Stomach (tissue), 8 donors: ENCODE measurements at regions not wholly inside any gene's neighbourhood (a gene's known extent, or its start where the extent isn't known, plus 50 kb on each side); places are given as distances from the start of the nearest gene placed in this dataset.
A peak's percentile ranks its signal among the peaks of the same experiment; 100 is the strongest.

Source experiments
- DNase-seq, 2 donors: peaks; one replicate each; pipeline versions ENCODE4 v3.0.0 to v3.0.0-alpha.2; 2013 to 2019
- H3K27ac ChIP-seq, 5 donors: fragments of 200-600 bp in 4 of 5; sonication (generic) in 4 of 5; one replicate each; pipeline ENCODE4 v1.5.1; 2013 to 2019; ENCODE audit warnings: mild to moderate bottlenecking in 1 of 5, moderate library complexity in 1 of 5
- H3K27me3 ChIP-seq, 3 donors: fragments of 200-600 bp; sonication (generic); one replicate each; pipeline ENCODE4 v1.5.1; 2017 to 2019; ENCODE audit warnings: mixed run types in 1 of 3
- H3K36me3 ChIP-seq, 4 donors: fragments of 200-600 bp; sonication (generic); 1 replicate in 3 of 4; 2 replicates in 1 of 4; pipeline ENCODE4 v1.5.1; 2016 to 2019
- H3K4me1 ChIP-seq, 4 donors: fragments of 200-600 bp; sonication (generic); one replicate each; pipeline ENCODE4 v1.5.1; 2016 to 2019
- H3K4me3 ChIP-seq, 4 donors: fragments of 200-600 bp; sonication (generic) in 3 of 4; one replicate each; pipeline ENCODE4 v1.5.1; 2016 to 2019; ENCODE audit warnings: mild to moderate bottlenecking in 1 of 4
- H3K9me3 ChIP-seq, 4 donors: fragments of 200-600 bp; sonication (generic); one replicate each; pipeline ENCODE4 v1.5.1; 2016 to 2019
- CTCF ChIP-seq, 7 experiments: fragments of 450-650 bp in 4 of 7; fragments of 200-600 bp in 3 of 7; sonication (generic) in 3 of 7; IDR thresholded peaks; one replicate each; pipeline ENCODE4 v1.5.1; 2016 to 2019; ENCODE audit warnings: antibody characterized with exemption in 7 of 7, control low read depth in 2 of 7, mild to moderate bottlenecking in 1 of 7
- EP300 ChIP-seq: sonication (generic); formaldehyde crosslinking; IDR thresholded peaks from one replicate; pipeline ENCODE4 v1.6.1; 2017; ENCODE audit warnings: antibody characterized with exemption
- POLR2A ChIP-seq, 4 donors: fragments of 450-650 bp; IDR thresholded peaks; one replicate each; pipeline ENCODE4 v1.6.1; 2016; ENCODE audit warnings: antibody characterized with exemption in 4 of 4, control low read depth in 2 of 4, mild to moderate bottlenecking in 1 of 4, moderate library complexity in 1 of 4
- POLR2AphosphoS5 ChIP-seq, 3 donors: sonication (generic); formaldehyde crosslinking; IDR thresholded peaks; one replicate each; pipeline ENCODE4 v1.6.1; 2016; ENCODE audit warnings: antibody characterized with exemption in 3 of 3
- WGBS, 5 donors: extraction: QIAGEN DNeasy Blood & Tissue Kit in 3 of 5; methylation state at CpG; one replicate each; pipeline versions ENCODE4 v1.1.5 to v1.1.7; 2013 to 2018; 5-methylcytosine and 5-hydroxymethylcytosine counted together
- intact Hi-C: fragments of 100-400 bp; cut with DNase I; formaldehyde crosslinking; loops from one replicate; pipeline ENCODE4 v1.15.1; 2023; ENCODE audit warnings: low total_unique reads
- donor health status: healthy with polysubstance abuse.
- donor health status: Bipolar disorder and iron deficiency.
- donor health status: healthy.

- no peak for TF ChIP-seq POLR2AphosphoS5 (IDR thresholded peaks at IDR 0.05)
- intact Hi-C loops = loop anchor here (10.0 kb wide), 1 partner anchor 69 kb away; no protein-coding TSS in a partner anchor
- H3K4me3 ChIP-seq = no peak overlapping the region
- WGBS, 5 donors = 88 to 95% (median 89%) methylated on average over 4 of the region's 4 CpGs
- DNase-seq = no peak
- peaks cover 0 to 7% (median 0%) of the 10 kb centered on the region in 4 donors for H3K4me1 ChIP-seq
- H3K27ac ChIP-seq = no peak overlapping the region
- no peaks in the 10 kb centered on the region for H3K9me3 ChIP-seq
- no peaks in the 10 kb centered on the region for H3K27me3 ChIP-seq
- H3K36me3 ChIP-seq = no peaks in the 10 kb centered on the region
Measured at GRCh38 chr17:72295916-72296315, 175.1 kb downstream of the SOX9 start.

GRCh38 chr17:72296456-72296855 lies 175.6 kb downstream of the SOX9 start:
- Histone ChIP-seq H3K27me3 (no peaks in the 10 kb centered on the region), H3K36me3 (no peaks in the 10 kb centered on the region), H3K4me3 (no peak overlapping the region), H3K9me3 (no peaks in the 10 kb centered on the region), H3K27ac (no peak overlapping the region), H3K4me1 (peaks cover 0 to 7% (median 0%) of the 10 kb centered on the region in 4 donors)
- WGBS, 5 donors = 46 to 77% (median 55%) methylated on average over 1 of the region's 1 CpG
- DNase-seq = no peak
- intact Hi-C loops = loop anchor here (10.0 kb wide), 1 partner anchor 68 kb away; no protein-coding TSS in a partner anchor
- TF ChIP-seq POLR2A (IDR thresholded peaks at IDR 0.05) = no peak
- TF ChIP-seq EP300 = no peak
- no peak for TF ChIP-seq POLR2AphosphoS5 (IDR thresholded peaks at IDR 0.05)
- TF ChIP-seq CTCF (IDR thresholded peaks at IDR 0.05) = no peak

GRCh38 chr17:72297326-72298115 lies 176.7 kb downstream of the SOX9 start:
- 49 to 57% (median 51%) methylated on average over 9 of the region's 9 CpGs for WGBS, 5 donors
- intact Hi-C loops = loop anchor here (10.0 kb wide), 1 partner anchor 67 kb away; no protein-coding TSS in a partner anchor
- Histone ChIP-seq H3K27ac (no peak overlapping the region), H3K9me3 (no peaks in the 10 kb centered on the region), H3K36me3 (no peaks in the 10 kb centered on the region), H3K27me3 (no peaks in the 10 kb centered on the region), H3K4me1 (peaks cover 0 to 7% (median 0%) of the 10 kb centered on the region in 4 donors), H3K4me3 (no peak overlapping the region)
- DNase-seq = peak in 1 of 2 donors; percentile 21
- no peak for TF ChIP-seq CTCF (IDR thresholded peaks at IDR 0.05)

- 57 to 73% (median 64%) methylated on average over 4 of the region's 4 CpGs for WGBS, 5 donors
- Histone ChIP-seq H3K9me3 (no peaks in the 10 kb centered on the region), H3K4me1 (peaks cover 0 to 7% (median 0%) of the 10 kb centered on the region in 4 donors), H3K27ac (no peak overlapping the region), H3K36me3 (no peaks in the 10 kb centered on the region), H3K27me3 (no peaks in the 10 kb centered on the region), H3K4me3 (no peak overlapping the region)
- no peak for TF ChIP-seq POLR2A (IDR thresholded peaks at IDR 0.05)
- no peak for TF ChIP-seq EP300
- TF ChIP-seq POLR2AphosphoS5 (IDR thresholded peaks at IDR 0.05) = no peak
- no peak for TF ChIP-seq CTCF (IDR thresholded peaks at IDR 0.05)
- intact Hi-C loops = loop anchor here (10.0 kb wide), 1 partner anchor 66 kb away; no protein-coding TSS in a partner anchor
- no peak for DNase-seq
Measured at GRCh38 chr17:72299100-72299499, 178.3 kb downstream of the SOX9 start.

- Histone ChIP-seq H3K4me3 (no peak overlapping the region), H3K27me3 (no peaks in the 10 kb centered on the region), H3K27ac (no peak overlapping the region), H3K9me3 (no peaks in the 10 kb centered on the region), H3K4me1 (peaks cover 0 to 7% (median 0%) of the 10 kb centered on the region in 4 donors), H3K36me3 (no peaks in the 10 kb centered on the region)
- WGBS, 5 donors = 78 to 86% (median 81%) methylated on average over 5 of the region's 5 CpGs
- no peak for DNase-seq
- no peak for TF ChIP-seq POLR2A (IDR thresholded peaks at IDR 0.05)
- no peak for TF ChIP-seq CTCF (IDR thresholded peaks at IDR 0.05)
- no peak for TF ChIP-seq POLR2AphosphoS5 (IDR thresholded peaks at IDR 0.05)
- no peak for TF ChIP-seq EP300
- intact Hi-C loops = loop anchor here (10.0 kb wide), 1 partner anchor 65 kb away; no protein-coding TSS in a partner anchor
Measured at GRCh38 chr17:72299592-72299991, 178.8 kb downstream of the SOX9 start.
